Neural cell (in vitro differentiated cells): ENCODE measurements at regions not wholly inside any gene's neighbourhood (a gene's known extent, or its start where the extent isn't known, plus 50 kb on each side); places are given as distances from the start of the nearest gene placed in this dataset.

Experiments used
- H2AFZ ChIP-seq: fragments of 200-600, 300-800 bp; sonication (generic), shearing (Covaris generic); 2 replicates; pipeline ENCODE4 v1.6.0; 2014; ENCODE audit warnings: low read depth, mild to moderate bottlenecking, antibody characterized with exemption, low read length, moderate library complexity
- H3F3A ChIP-seq: fragments of 200-600 bp; shearing (Covaris generic); 2 replicates; pipeline ENCODE4 v1.6.1; 2016; ENCODE audit warnings: mild to moderate bottlenecking, moderate library complexity, mixed read lengths, antibody characterized with exemption, low read length; ENCODE audit not compliant: insufficient read depth, poor library complexity, severe bottlenecking
- H3K27ac ChIP-seq: fragments of 200-600, 300-800 bp; sonication (generic), shearing (Covaris generic); 2 replicates; pipeline ENCODE4 v1.5.1; 2014; ENCODE audit warnings: mild to moderate bottlenecking, low read length, moderate library complexity
- H3K27me3 ChIP-seq: fragments of 300-800, 200-600 bp; sonication (generic), shearing (Covaris generic); 2 replicates; pipeline ENCODE4 v1.6.0; 2014; ENCODE audit warnings: mild to moderate bottlenecking, low read depth, low read length, moderate library complexity; ENCODE audit not compliant: insufficient read depth
- H3K36me3 ChIP-seq: fragments of 300-800, 200-600 bp; sonication (generic), shearing (Covaris generic); 2 replicates; pipeline ENCODE4 v1.5.1; 2014; ENCODE audit warnings: mild to moderate bottlenecking, antibody characterized with exemption, low read length, moderate library complexity; ENCODE audit not compliant: insufficient read depth
- H3K4me2 ChIP-seq: fragments of 300-800, 200-600 bp; sonication (generic), shearing (Covaris generic); 2 replicates; pipeline ENCODE4 v1.6.0; 2014; ENCODE audit warnings: mild to moderate bottlenecking, low read length
- H3K4me3 ChIP-seq: fragments of 300-800, 200-600 bp; sonication (generic), shearing (Covaris generic); 2 replicates; pipeline ENCODE4 v1.5.1; 2014; ENCODE audit warnings: mild to moderate bottlenecking, low read length, moderate library complexity
- H3K79me2 ChIP-seq: fragments of 200-600 bp; shearing (Covaris generic); replicated peaks from 2 replicates; pipeline ENCODE4 v1.6.0; 2014; ENCODE audit warnings: mild to moderate bottlenecking, low read length, moderate library complexity; ENCODE audit not compliant: insufficient read depth
- H3K9ac ChIP-seq: fragments of 300-800, 200-600 bp; sonication (generic), shearing (Covaris generic); 2 replicates; pipeline ENCODE4 v1.6.1; 2016; ENCODE audit warnings: mild to moderate bottlenecking, low read length, mixed read lengths
- H3K9me2 ChIP-seq: fragments of 200-600 bp; shearing (Covaris generic); 2 replicates; pipeline ENCODE4 v1.6.1; 2016; ENCODE audit warnings: mild to moderate bottlenecking, low read length, mixed read lengths; ENCODE audit not compliant: insufficient read depth
- H3K9me3 ChIP-seq: fragments of 200-600, 300-800 bp; sonication (generic), shearing (Covaris generic); 2 replicates; pipeline ENCODE4 v1.6.1; 2016; ENCODE audit warnings: mild to moderate bottlenecking, mixed run types, low read length, moderate library complexity, mixed read lengths
- H4K20me1 ChIP-seq: fragments of 200-600 bp; shearing (Covaris generic); 2 replicates; pipeline ENCODE4 v1.6.1; 2016; ENCODE audit warnings: mild to moderate bottlenecking, mixed run types; ENCODE audit not compliant: insufficient read depth
- EP300 ChIP-seq: fragments of 450-650 bp; conservative IDR thresholded peaks from 2 replicates; pipeline ENCODE4 v1.6.1; 2014; ENCODE audit warnings: antibody characterized with exemption, mild to moderate bottlenecking, moderate library complexity; ENCODE audit not compliant: poor library complexity, severe bottlenecking
- EZH2 ChIP-seq: fragments of 200-600, 300-800 bp; shearing (Covaris generic), sonication (generic); IDR thresholded peaks from 2 replicates; pipeline ENCODE4 v1.6.1; 2014; ENCODE audit warnings: antibody characterized with exemption, low read length, borderline replicate concordance, mild to moderate bottlenecking; ENCODE audit not compliant: insufficient read depth, poor library complexity, severe bottlenecking
- MXI1 ChIP-seq: fragments of 450-650 bp; conservative IDR thresholded peaks from 2 replicates; pipeline ENCODE4 v1.6.1; 2014; ENCODE audit warnings: antibody characterized with exemption, mild to moderate bottlenecking; ENCODE audit not compliant: poor library complexity, severe bottlenecking
- POLR2AphosphoS5 ChIP-seq: IDR thresholded peaks from 2 replicates; pipeline ENCODE4 v1.6.1; 2012
- RAD21 ChIP-seq: fragments of 450-650 bp; conservative IDR thresholded peaks from 2 replicates; pipeline ENCODE4 v1.6.1; 2014; ENCODE audit warnings: antibody characterized with exemption, mild to moderate bottlenecking, moderate library complexity
- SMC3 ChIP-seq: fragments of 450-650 bp; conservative IDR thresholded peaks from 2 replicates; pipeline ENCODE4 v1.6.1; 2014; ENCODE audit warnings: antibody characterized with exemption, mild to moderate bottlenecking, moderate library complexity; ENCODE audit not compliant: poor library complexity
- TAF1 ChIP-seq: IDR thresholded peaks from 2 replicates; pipeline ENCODE4 v1.6.1; 2012; ENCODE audit warnings: low read depth
- TF ChIP-seq, protein P1 (sequence below): fragments of 450-650 bp; IDR thresholded peaks from 2 replicates; pipeline ENCODE4 v1.5.1; 2014; ENCODE audit warnings: antibody characterized with exemption, mild to moderate bottlenecking, moderate library complexity; ENCODE audit not compliant: poor library complexity, severe bottlenecking
- TF ChIP-seq, protein P2 (sequence below): IDR thresholded peaks from 2 replicates; pipeline ENCODE4 v1.6.1; 2012; ENCODE audit warnings: borderline replicate concordance

DNA sequence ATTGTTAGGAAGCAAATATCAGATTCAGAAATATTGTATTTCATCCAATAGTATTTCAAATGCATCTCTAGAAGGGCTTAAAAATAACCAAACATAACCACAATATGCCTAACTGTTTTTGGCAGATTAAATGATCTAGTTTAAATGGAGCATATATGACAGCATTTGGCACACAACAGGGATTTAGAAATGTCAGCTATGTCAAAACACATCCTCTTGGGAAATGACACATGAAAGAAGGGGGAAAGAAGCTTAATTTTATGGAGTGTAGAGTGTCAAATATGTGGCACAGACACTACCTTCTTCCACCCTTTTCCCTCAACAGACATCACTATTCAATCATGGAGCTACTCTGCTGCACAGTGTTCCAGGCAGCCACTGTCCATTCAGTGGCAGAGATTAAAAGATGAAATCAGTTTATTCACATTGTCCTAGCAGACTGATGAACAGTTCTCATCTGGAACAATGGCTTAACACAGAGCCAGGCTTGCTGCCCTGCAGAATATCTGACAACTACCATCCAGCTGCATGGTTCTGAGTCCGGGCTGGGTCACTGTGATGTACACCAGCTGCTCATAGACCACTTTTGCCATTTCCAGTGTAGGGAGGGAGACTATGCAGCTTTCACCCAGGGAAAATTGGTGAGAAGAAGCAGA lies 349.8 kb downstream of the DHX35 start:
- H3K4me3 ChIP-seq = no peak overlapping the region
- no peaks in the 10 kb centered on the region for H3K9me2 ChIP-seq
- H2AFZ ChIP-seq = no peak overlapping the region
- no peak overlapping the region for H3K9ac ChIP-seq
- H3F3A ChIP-seq = no peaks in the 10 kb centered on the region
- H3K79me2 ChIP-seq = no peaks in the 10 kb centered on the region
- H3K9me3 ChIP-seq = no peaks in the 10 kb centered on the region
- no peaks in the 10 kb centered on the region for H4K20me1 ChIP-seq
- TF ChIP-seq POLR2AphosphoS5 (peak; percentile 40), SMC3 (no peak)
- H3K4me2 ChIP-seq = no peak overlapping the region
- H3K36me3 ChIP-seq = no peaks in the 10 kb centered on the region
- H3K27me3 ChIP-seq = no peaks in the 10 kb centered on the region
- no peak overlapping the region for H3K27ac ChIP-seq

DNA sequence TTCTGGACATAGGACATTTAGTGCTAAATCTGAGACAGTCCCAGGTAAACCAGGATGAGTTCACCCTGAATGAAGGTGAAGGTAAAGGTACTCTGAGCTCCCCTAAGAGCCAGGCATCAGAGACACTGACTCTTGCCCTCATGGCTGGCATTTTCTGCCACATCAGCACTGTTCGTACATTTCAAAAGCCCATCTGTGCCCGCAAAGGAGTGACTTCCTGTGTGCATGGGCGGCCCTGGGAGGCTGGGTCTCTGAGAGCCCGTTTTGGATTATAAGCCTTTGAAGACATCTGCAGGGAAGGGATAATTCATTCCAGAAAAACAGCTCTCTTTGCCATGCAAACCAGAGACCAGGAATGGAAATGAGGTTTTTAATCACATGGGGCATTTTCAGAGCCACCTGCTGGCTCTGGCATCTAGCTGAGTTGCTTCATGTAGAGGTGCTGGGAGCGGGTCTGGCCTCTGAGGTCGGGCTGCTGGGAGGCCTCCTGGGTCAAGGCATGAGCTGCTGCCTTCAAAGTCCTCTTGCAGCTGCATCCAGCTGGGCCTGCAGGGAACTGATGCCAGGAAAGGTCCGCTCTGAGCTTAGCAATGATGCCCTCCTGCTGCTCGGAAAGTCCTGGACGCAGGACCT lies 348.3 kb downstream of the DHX35 start:
- TF ChIP-seq MXI1 = no peak
- TF ChIP-seq, protein P1, sequence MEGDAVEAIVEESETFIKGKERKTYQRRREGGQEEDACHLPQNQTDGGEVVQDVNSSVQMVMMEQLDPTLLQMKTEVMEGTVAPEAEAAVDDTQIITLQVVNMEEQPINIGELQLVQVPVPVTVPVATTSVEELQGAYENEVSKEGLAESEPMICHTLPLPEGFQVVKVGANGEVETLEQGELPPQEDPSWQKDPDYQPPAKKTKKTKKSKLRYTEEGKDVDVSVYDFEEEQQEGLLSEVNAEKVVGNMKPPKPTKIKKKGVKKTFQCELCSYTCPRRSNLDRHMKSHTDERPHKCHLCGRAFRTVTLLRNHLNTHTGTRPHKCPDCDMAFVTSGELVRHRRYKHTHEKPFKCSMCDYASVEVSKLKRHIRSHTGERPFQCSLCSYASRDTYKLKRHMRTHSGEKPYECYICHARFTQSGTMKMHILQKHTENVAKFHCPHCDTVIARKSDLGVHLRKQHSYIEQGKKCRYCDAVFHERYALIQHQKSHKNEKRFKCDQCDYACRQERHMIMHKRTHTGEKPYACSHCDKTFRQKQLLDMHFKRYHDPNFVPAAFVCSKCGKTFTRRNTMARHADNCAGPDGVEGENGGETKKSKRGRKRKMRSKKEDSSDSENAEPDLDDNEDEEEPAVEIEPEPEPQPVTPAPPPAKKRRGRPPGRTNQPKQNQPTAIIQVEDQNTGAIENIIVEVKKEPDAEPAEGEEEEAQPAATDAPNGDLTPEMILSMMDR = no peak
- TF ChIP-seq, protein P2, sequence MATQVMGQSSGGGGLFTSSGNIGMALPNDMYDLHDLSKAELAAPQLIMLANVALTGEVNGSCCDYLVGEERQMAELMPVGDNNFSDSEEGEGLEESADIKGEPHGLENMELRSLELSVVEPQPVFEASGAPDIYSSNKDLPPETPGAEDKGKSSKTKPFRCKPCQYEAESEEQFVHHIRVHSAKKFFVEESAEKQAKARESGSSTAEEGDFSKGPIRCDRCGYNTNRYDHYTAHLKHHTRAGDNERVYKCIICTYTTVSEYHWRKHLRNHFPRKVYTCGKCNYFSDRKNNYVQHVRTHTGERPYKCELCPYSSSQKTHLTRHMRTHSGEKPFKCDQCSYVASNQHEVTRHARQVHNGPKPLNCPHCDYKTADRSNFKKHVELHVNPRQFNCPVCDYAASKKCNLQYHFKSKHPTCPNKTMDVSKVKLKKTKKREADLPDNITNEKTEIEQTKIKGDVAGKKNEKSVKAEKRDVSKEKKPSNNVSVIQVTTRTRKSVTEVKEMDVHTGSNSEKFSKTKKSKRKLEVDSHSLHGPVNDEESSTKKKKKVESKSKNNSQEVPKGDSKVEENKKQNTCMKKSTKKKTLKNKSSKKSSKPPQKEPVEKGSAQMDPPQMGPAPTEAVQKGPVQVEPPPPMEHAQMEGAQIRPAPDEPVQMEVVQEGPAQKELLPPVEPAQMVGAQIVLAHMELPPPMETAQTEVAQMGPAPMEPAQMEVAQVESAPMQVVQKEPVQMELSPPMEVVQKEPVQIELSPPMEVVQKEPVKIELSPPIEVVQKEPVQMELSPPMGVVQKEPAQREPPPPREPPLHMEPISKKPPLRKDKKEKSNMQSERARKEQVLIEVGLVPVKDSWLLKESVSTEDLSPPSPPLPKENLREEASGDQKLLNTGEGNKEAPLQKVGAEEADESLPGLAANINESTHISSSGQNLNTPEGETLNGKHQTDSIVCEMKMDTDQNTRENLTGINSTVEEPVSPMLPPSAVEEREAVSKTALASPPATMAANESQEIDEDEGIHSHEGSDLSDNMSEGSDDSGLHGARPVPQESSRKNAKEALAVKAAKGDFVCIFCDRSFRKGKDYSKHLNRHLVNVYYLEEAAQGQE = no peak
- no peak for TF ChIP-seq TAF1
- no peak for TF ChIP-seq SMC3
- TF ChIP-seq EP300 = no peak
- TF ChIP-seq POLR2AphosphoS5 = no peak
- no peak for TF ChIP-seq RAD21
- TF ChIP-seq EZH2 = no peak
- H3K9me3 ChIP-seq = no peaks in the 10 kb centered on the region
- no peaks in the 10 kb centered on the region for H3K9me2 ChIP-seq
- no peak overlapping the region for H3K27ac ChIP-seq
- H4K20me1 ChIP-seq = no peaks in the 10 kb centered on the region
- H3K9ac ChIP-seq = no peak overlapping the region
- no peaks in the 10 kb centered on the region for H3K36me3 ChIP-seq
- H3K4me3 ChIP-seq = no peak overlapping the region
- no peaks in the 10 kb centered on the region for H3F3A ChIP-seq
- no peaks in the 10 kb centered on the region for H3K79me2 ChIP-seq
- no peak overlapping the region for H2AFZ ChIP-seq
- no peaks in the 10 kb centered on the region for H3K27me3 ChIP-seq
- no peak overlapping the region for H3K4me2 ChIP-seq
